ENCODE measurements at regions not wholly inside any gene's neighbourhood (a gene's known extent, or its start where the extent isn't known, plus 50 kb on each side); places are given as distances from the start of the nearest gene placed in this dataset.

DNA sequence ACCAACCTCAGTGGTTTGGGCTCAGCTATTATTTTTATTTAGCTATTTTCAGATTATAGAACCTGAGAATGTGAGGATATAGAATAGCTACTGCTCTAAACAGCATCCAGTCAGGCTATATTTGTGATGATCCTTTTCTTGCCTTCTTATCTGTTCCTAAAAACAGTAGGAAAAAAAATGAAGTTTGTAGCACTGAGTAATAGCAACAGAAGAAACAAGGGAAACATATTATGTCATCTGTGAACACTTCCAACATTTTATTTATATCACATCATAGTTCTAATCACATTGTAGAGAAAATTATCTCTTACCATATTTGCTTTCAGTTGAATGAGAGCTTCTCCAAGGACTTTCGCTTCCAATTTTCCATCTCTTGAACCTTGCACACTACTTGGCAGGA is 229.6 kb upstream of the PTPRZ1 start:
- Histone ChIP-seq H3K4me3 (no peak overlapping the region), H3K9me3 (no peaks in the 10 kb centered on the region), H3K27ac (no peak overlapping the region), H3K27me3 (replicated peaks; ENCODE audit: insufficient read depth) (no peaks in the 10 kb centered on the region), H3K4me1 (ENCODE audit: control insufficient read depth in 1 of 2, low read depth in 2 of 2) (no peaks in the 10 kb centered on the region), H3K36me3 (no peaks in the 10 kb centered on the region)
- no peak for ATAC-seq (ENCODE audit: insufficient number of reproducible peaks, low FRiP score, low read depth)
- no peak for TF ChIP-seq CTCF (IDR thresholded peaks at IDR 0.05)
- no peak for DNase-seq (ENCODE audit: low spot score)

DNA sequence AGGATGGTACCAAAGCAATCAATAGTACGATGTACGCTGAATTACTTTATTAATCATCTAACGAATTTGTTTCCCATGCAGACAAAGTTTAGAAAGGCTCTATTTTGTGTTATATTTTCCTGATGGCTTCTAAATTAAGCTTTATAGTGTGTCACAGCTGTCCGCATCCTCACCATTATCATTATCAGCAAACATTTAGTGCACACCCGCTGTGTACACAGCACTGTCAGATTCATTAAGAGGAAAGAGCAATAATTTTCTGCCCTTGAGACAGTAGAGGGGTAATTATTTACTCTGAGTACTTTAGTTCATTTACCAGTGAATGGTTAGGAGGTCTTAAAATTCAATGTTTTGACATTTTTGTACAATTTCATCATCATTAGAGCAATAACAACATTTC is 233.3 kb upstream of the PTPRZ1 start:
- no peak overlapping the region for H3K27ac ChIP-seq
- H3K27me3 ChIP-seq (replicated peaks; ENCODE audit: insufficient read depth): no peaks in the 10 kb centered on the region
- no peak for TF ChIP-seq CTCF (IDR thresholded peaks at IDR 0.05)
- no peaks in the 10 kb centered on the region for H3K4me1 ChIP-seq (ENCODE audit: control insufficient read depth in 1 of 2, low read depth in 2 of 2)
- no peak overlapping the region for H3K4me3 ChIP-seq
- DNase-seq (ENCODE audit: low spot score) (no peak), ATAC-seq (ENCODE audit: insufficient number of reproducible peaks, low FRiP score, low read depth) (no peak)
- no peaks in the 10 kb centered on the region for H3K36me3 ChIP-seq
- H3K9me3 ChIP-seq: no peaks in the 10 kb centered on the region

DNA sequence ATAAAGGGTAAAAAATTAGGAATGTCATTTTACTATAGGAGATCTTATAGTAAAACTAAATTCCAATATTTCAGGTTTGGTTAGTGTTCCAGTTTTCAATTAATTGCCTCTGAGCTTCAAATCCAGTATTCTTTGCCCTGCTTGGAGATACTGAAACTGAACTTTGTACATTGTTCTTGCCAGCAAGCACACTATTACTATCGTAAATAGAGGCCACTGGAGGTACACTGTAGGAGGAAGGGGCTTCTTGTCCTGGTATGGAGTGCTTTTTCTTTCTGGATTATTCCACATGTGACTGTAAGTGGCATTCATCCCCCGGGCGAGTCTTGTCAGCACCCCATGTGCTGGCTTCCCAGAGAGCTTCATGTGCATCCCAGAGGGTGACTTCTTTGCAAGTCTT is 234.7 kb upstream of the PTPRZ1 start:
- no peaks in the 10 kb centered on the region for H3K27me3 ChIP-seq (replicated peaks; ENCODE audit: insufficient read depth)

DNA sequence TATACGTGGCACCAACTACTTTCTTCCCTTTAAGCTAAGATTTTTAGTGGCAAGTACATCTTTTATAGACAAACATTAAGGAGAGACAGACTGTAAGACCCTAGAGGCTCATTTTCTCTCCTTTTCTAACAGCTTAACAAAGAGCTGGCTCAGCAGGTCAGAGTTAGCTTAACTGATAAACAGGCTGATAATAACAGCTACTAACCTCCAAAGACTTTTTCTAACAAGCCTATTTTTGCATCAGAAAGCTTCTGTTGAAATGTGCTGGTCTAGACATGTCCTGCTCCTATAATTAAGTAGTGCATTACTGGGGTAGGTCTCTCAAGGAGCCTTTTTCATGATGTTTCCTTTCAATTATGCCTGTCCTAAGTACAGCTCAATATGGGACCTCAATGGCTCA is 238.2 kb upstream of the FAM3C start:
- H3K4me3 ChIP-seq: no peak overlapping the region
- H3K4me1 ChIP-seq (ENCODE audit: control insufficient read depth in 1 of 2, low read depth in 2 of 2): no peaks in the 10 kb centered on the region
- no peaks in the 10 kb centered on the region for H3K9me3 ChIP-seq
- ATAC-seq (ENCODE audit: insufficient number of reproducible peaks, low FRiP score, low read depth) (no peak), DNase-seq (ENCODE audit: low spot score) (no peak)
- no peaks in the 10 kb centered on the region for H3K36me3 ChIP-seq
- no peaks in the 10 kb centered on the region for H3K27me3 ChIP-seq (replicated peaks; ENCODE audit: insufficient read depth)
- TF ChIP-seq CTCF (IDR thresholded peaks at IDR 0.05): no peak
- H3K27ac ChIP-seq: no peak overlapping the region

More for the DNA sequence above, 234.7 kb upstream of the PTPRZ1 start:
- no peaks in the 10 kb centered on the region for H3K4me1 ChIP-seq (ENCODE audit: control insufficient read depth in 1 of 2, low read depth in 2 of 2)
- DNase-seq (ENCODE audit: low spot score) (no peak), ATAC-seq (ENCODE audit: insufficient number of reproducible peaks, low FRiP score, low read depth) (no peak)
- H3K27ac ChIP-seq: no peak overlapping the region
- H3K4me3 ChIP-seq: no peak overlapping the region
- H3K36me3 ChIP-seq: no peaks in the 10 kb centered on the region
- no peak for TF ChIP-seq CTCF (IDR thresholded peaks at IDR 0.05)
- H3K9me3 ChIP-seq: no peaks in the 10 kb centered on the region

DNA sequence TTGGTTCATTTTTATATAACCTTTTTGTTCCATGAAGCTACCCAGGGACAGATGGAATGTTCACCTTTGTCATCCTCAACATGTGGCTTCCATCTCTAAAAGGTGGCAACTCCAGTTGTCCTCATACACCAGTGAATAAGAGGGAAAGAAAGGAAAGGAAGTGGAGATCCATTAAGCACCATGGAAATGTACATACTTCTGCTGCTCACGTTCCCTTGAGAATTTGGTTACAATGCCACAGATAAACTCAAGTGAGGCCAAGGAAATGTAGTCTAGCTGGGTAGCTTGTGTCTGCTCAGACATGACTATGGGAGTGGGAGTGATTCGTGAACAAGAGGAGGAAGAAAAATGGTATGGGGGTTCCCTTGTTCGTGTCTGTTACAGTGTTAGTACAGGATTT is 237.1 kb upstream of the FAM3C start:
- no peak for ATAC-seq (ENCODE audit: insufficient number of reproducible peaks, low FRiP score, low read depth)
- DNase-seq (ENCODE audit: low spot score): no peak

More for the DNA sequence above, 237.1 kb upstream of the FAM3C start:
- no peaks in the 10 kb centered on the region for H3K36me3 ChIP-seq
- no peaks in the 10 kb centered on the region for H3K4me1 ChIP-seq (ENCODE audit: control insufficient read depth in 1 of 2, low read depth in 2 of 2)
- H3K27me3 ChIP-seq (replicated peaks; ENCODE audit: insufficient read depth): no peaks in the 10 kb centered on the region
- H3K4me3 ChIP-seq: no peak overlapping the region
- no peaks in the 10 kb centered on the region for H3K9me3 ChIP-seq
- no peak overlapping the region for H3K27ac ChIP-seq
- TF ChIP-seq CTCF (IDR thresholded peaks at IDR 0.05): no peak
